Mucosa of rectum (tissue), 2 donors: ENCODE measurements at regions not wholly inside any gene's neighbourhood (a gene's known extent, or its start where the extent isn't known, plus 50 kb on each side); places are given as distances from the start of the nearest gene placed in this dataset.

ENCODE experiments used
- H3K27ac ChIP-seq, 2 donors: one replicate each; pipeline ENCODE4 v1.7.0; 2013; ENCODE audit warnings: inconsistent platforms in 2 of 2, low read depth in 2 of 2, low read length in 2 of 2
- H3K27me3 ChIP-seq, 2 donors: one replicate each; pipeline ENCODE4 v1.7.0; 2013; ENCODE audit warnings: low read length in 2 of 2; ENCODE audit not compliant: control insufficient read depth in 2 of 2, insufficient read depth in 2 of 2
- H3K36me3 ChIP-seq, 2 donors: one replicate each; pipeline ENCODE4 v1.7.0; 2013; ENCODE audit warnings: low read length in 2 of 2; ENCODE audit not compliant: control insufficient read depth in 2 of 2, insufficient read depth in 2 of 2
- H3K4me1 ChIP-seq, 2 donors: one replicate each; pipeline ENCODE4 v1.7.0; 2013; ENCODE audit warnings: low read length in 2 of 2, mild to moderate bottlenecking in 1 of 2; ENCODE audit not compliant: control insufficient read depth in 2 of 2, insufficient read depth in 2 of 2
- H3K4me3 ChIP-seq, 2 donors: one replicate each; pipeline ENCODE4 v1.7.0; 2013; ENCODE audit warnings: low read length in 2 of 2
- H3K9ac ChIP-seq, 2 donors: one replicate each; pipeline ENCODE4 v1.7.0; 2013; ENCODE audit warnings: low read length in 2 of 2, low read depth in 1 of 2, mild to moderate bottlenecking in 1 of 2
- H3K9me3 ChIP-seq, 2 donors: one replicate each; pipeline ENCODE4 v1.7.0; 2013; ENCODE audit warnings: low read length in 2 of 2; ENCODE audit not compliant: control insufficient read depth in 2 of 2
- donor health status: healthy.
- donor health status: Normal muscosa, but diverticular disease.

DNA sequence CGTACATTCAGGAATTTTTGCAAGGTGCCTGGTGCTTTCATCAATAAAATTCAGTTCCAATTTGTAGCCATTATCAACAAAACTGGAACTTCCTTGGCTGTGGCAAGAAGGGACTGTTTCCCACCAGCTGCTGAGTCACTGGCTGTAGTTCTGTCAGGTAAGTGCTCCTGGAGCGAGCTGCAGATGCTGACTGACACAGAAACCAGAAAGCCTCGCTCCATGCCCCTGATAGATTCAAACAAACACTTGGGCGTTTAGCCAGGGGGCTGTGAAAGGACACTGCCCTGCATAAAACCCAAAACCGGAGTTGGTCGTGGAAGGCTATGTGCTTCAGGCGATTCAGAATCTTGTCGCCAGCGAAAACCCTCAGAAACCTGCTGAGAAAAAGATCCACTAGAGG, 188.4 kb upstream of the FAM9B start:
- H3K27ac ChIP-seq: no peak overlapping the region
- H3K4me1 ChIP-seq: no peaks in the 10 kb centered on the region
- no peaks in the 10 kb centered on the region for H3K36me3 ChIP-seq
- H3K4me3 ChIP-seq: no peak overlapping the region
- H3K9ac ChIP-seq: no peak overlapping the region
- no peaks in the 10 kb centered on the region for H3K27me3 ChIP-seq
- H3K9me3 ChIP-seq: no peaks in the 10 kb centered on the region

DNA sequence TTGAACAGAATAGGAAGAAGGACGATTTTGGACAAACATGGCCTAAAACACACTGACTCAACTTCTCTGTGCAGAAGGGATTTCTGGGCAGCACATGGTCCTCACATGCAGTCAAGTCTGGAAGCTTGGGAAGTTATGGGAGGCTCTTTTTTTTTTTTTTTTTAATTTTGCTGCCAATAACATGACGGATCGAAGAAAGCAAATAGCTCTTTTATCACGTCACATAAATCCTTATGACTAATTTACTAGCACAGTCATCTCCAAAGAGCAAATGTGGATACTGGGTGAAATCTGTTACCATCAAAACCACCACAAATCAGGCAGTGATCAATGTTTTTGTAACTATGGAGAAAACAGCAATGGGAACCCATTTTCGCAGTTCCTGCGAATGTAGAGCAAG, 193.3 kb upstream of the FAM9B start:
- no peak overlapping the region for H3K27ac ChIP-seq
- H3K9ac ChIP-seq: no peak overlapping the region
- H3K9me3 ChIP-seq: no peaks in the 10 kb centered on the region
- no peak overlapping the region for H3K4me3 ChIP-seq
- no peaks in the 10 kb centered on the region for H3K36me3 ChIP-seq
- no peaks in the 10 kb centered on the region for H3K27me3 ChIP-seq
- H3K4me1 ChIP-seq: no peaks in the 10 kb centered on the region

DNA sequence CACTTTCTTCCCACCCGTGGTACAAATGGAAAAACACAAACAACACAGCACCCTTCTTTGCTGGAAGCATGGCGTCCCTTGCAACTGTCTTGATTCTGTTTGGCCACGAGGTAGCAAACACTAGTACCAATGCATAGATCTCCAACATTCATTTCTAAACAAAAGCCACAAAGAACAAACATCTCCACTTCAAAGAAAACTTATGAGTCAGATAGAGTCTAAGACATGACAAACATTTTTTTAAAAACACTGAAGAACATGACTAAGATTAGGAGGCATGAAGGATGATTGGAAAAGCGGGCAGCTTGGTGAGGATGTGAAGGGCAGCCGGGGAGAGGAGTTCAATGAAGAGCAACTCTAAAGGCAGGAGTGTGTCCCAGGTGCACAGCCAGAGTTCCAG, 197.6 kb upstream of the FAM9B start:
- no peaks in the 10 kb centered on the region for H3K4me1 ChIP-seq
- no peak overlapping the region for H3K4me3 ChIP-seq
- H3K27me3 ChIP-seq: no peaks in the 10 kb centered on the region
- no peak overlapping the region for H3K27ac ChIP-seq
- no peaks in the 10 kb centered on the region for H3K36me3 ChIP-seq
- no peaks in the 10 kb centered on the region for H3K9me3 ChIP-seq
- no peak overlapping the region for H3K9ac ChIP-seq

DNA sequence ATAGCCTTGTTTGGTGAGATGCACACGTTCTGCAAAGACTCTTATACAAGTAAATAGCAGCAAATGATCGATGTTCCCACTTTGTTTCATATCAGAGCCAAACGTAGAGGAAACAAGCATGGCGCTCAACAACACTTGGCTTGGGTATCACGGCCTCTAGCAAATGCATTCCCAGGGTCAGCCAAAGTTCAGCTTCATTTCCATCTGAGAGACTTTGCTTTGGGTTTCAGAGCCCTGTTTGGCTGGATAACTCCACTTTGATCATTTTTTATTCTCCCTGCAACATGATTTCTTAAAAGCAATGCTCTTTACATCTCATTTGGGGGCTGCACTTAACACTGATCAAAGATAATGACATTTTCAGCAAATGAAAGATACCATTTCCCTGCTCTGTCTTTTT, 199.2 kb upstream of the FAM9B start:
- no peak overlapping the region for H3K9ac ChIP-seq
- H3K27ac ChIP-seq: no peak overlapping the region
- H3K4me1 ChIP-seq: no peaks in the 10 kb centered on the region
- no peaks in the 10 kb centered on the region for H3K9me3 ChIP-seq
- no peak overlapping the region for H3K4me3 ChIP-seq
- peaks cover 0 to 3% of the 10 kb centered on the region in 2 donors for H3K27me3 ChIP-seq
- H3K36me3 ChIP-seq: no peaks in the 10 kb centered on the region

DNA sequence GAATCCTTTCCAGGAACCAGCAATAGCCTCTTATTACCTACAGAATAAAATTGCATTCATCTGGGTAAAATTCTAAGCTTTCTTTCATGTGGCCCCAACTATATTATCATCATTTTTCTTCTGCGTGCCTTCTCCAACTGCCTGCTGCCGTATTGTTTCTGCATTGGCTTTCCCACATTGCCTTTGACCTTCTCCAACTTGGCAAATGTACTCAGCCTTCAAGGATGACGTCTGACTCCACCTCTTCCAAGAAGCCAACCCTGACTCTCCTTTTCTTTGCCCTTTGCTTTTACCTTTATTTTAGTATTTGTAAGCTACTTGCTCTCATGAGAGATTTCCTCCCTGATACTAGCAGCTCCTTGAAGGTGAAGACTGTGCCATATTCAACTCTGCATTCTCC, 200.4 kb upstream of the FAM9B start:
- no peak overlapping the region for H3K4me3 ChIP-seq
- H3K36me3 ChIP-seq: no peaks in the 10 kb centered on the region
- H3K9me3 ChIP-seq: no peaks in the 10 kb centered on the region

DNA sequence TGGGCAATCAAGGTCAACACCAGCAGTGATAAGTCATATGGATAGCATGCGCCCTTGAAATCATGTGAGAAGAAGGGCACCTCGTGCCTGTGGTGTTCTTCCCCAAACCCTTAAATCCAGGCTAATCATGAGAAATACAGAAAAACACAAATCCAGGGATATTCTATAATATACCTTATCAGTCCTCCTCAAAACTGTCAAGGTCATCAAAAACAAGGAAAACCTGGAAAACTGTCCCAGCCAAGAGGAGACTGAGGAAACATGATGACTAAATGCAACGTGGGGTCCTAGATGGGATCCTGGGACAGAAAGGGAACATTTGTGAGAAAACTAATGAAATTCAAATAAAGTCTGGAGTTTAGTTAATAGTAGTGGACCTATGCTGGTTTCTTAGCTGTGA, 201.8 kb upstream of the FAM9B start:
- H3K27ac ChIP-seq: no peak overlapping the region
- no peaks in the 10 kb centered on the region for H3K36me3 ChIP-seq
- no peaks in the 10 kb centered on the region for H3K4me1 ChIP-seq
- no peak overlapping the region for H3K4me3 ChIP-seq
- no peaks in the 10 kb centered on the region for H3K9me3 ChIP-seq
- H3K9ac ChIP-seq: no peak overlapping the region
- H3K27me3 ChIP-seq: peaks cover 0 to 3% of the 10 kb centered on the region in 2 donors

More for the DNA sequence above, 200.4 kb upstream of the FAM9B start:
- Histone ChIP-seq H3K9ac (no peak overlapping the region), H3K27me3 (peaks cover 0 to 3% of the 10 kb centered on the region in 2 donors), H3K27ac (no peak overlapping the region), H3K4me1 (no peaks in the 10 kb centered on the region)

DNA sequence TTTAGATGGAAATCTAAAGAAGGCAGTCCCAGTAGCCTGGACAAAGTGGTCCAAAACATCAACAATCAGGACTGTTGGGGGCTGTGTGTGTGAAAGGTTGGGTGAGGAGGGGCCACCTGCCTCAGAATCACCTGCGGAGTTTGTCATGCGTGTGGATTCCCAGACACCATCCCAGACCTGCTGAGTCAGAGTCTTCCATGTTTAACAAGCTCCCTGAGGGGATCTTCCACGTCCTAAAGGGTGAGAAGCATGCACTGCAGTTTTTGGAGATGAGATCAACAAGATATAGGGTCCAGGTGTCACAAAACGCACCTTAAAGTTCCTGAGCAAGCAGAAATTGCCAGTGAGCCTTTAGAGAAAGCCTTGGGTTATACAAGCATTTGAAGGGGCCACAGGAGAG, 207.0 kb upstream of the FAM9B start:
- H3K9me3 ChIP-seq: no peaks in the 10 kb centered on the region
- H3K4me3 ChIP-seq: no peak overlapping the region

DNA sequence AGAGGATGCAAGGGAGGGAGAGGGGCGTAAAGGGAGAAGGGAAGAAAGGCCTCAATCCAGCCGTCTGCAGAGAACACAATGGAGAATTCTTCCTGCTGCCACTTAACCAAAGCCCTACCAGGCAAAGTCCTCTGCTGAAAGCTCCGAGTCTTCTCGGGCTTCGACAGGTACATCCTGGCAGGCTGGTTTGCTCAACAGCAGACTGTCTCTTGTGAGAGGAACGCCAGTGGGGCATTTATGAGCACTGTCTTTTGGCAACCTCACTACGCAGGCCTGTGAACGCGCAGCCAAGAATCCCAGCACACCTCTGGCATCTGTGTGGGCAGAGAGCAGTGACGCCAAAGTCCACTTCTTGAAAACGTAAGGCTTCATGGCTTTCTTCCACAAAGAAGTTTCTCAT, 207.5 kb upstream of the FAM9B start:
- peaks cover 0 to 3% of the 10 kb centered on the region in 2 donors for H3K27me3 ChIP-seq
- no peak overlapping the region for H3K27ac ChIP-seq
- H3K36me3 ChIP-seq: no peaks in the 10 kb centered on the region
- no peak overlapping the region for H3K9ac ChIP-seq
- H3K4me3 ChIP-seq: no peak overlapping the region
- no peaks in the 10 kb centered on the region for H3K4me1 ChIP-seq
- H3K9me3 ChIP-seq: no peaks in the 10 kb centered on the region

More for the DNA sequence above, 207.0 kb upstream of the FAM9B start:
- H3K27ac ChIP-seq: no peak overlapping the region
- no peaks in the 10 kb centered on the region for H3K36me3 ChIP-seq
- H3K9ac ChIP-seq: no peak overlapping the region
- H3K27me3 ChIP-seq: peaks cover 0 to 3% of the 10 kb centered on the region in 2 donors
- H3K4me1 ChIP-seq: no peaks in the 10 kb centered on the region

DNA sequence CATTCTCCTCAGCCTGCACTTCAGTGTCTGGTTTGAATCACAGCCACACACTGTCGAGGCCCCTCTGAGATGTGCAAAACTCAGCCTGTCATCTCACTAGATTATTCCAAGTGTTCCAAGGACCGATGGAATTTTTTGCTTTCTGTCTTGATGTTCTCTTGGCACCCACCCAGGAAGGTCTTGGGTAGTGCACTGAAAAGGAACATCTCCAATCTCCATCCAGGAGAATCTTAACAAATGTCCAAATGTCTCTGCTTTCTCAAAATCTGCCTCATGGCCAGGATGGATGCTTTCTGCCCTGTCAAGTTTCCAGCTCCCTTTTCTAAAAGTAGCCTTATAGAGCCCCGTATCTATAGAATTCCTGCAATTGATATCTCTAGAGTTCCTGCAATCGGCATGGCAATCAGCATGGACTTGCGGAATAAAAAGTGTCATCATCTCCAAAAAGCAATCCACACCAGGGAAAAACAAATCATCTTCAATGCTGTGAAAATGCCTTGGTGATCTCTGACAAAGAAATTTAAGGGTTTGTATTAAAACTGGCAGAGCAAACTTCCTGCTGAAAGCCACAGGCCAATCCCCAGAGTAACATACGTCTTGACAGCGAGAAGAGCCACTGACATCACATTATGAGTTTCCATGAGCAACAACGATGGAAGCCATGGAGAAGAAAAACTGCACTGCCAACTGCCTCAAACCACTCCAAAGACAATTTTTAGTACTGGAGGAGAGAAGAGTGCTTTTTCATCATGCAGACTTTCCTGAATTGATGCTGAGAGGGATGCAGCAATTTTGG, 215.3 kb upstream of the FAM9B start:
- Histone ChIP-seq H3K4me1 (no peaks in the 10 kb centered on the region), H3K9me3 (no peaks in the 10 kb centered on the region), H3K9ac (no peak overlapping the region)

DNA sequence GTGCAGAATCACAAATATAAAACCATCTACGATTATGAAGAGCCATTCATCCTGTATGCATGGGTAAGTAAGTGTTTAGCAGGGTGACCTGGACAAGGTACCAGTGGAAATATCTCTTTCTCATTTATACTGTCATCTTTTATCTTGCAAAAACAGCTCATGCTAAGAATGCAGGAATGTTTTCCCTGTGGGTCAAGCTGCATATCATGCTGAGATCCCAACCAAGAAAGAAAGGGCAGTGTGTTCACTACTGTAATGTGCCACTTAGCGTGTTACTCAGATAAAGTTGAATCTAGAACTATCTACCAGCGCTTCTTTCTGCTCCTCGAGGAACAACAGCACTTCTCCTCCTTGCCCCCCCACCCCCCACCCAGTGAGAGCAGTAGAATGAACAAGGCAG, 212.7 kb upstream of the TBL1X start:
- no peaks in the 10 kb centered on the region for H3K4me1 ChIP-seq
- H3K9me3 ChIP-seq: no peaks in the 10 kb centered on the region
- no peak overlapping the region for H3K4me3 ChIP-seq
- H3K36me3 ChIP-seq: no peaks in the 10 kb centered on the region
- H3K27ac ChIP-seq: no peak overlapping the region
- H3K27me3 ChIP-seq: no peaks in the 10 kb centered on the region
- H3K9ac ChIP-seq: no peak overlapping the region

More for the DNA sequence above, 215.3 kb upstream of the FAM9B start:
- Histone ChIP-seq H3K27ac (no peak overlapping the region), H3K27me3 (no peaks in the 10 kb centered on the region), H3K4me3 (no peak overlapping the region), H3K36me3 (no peaks in the 10 kb centered on the region)
